ENCODE measurements at regions not wholly inside any gene's neighbourhood (a gene's known extent, or its start where the extent isn't known, plus 50 kb on each side); places are given as distances from the start of the nearest gene placed in this dataset.
"Not testable (repeated sequence)": the region's sequence is repeated elsewhere in the genome, so short reads cannot be mapped to it uniquely, and the experiment has no call there.

GRCh38 chr3:164096352-164096751 is 981.9 kb downstream of the SI start:
- DNase-seq: no peak
- Histone ChIP-seq H3K36me3 (no peaks in the 10 kb centered on the region), H3K27me3 (no peaks in the 10 kb centered on the region), H3K4me1 (no peaks in the 10 kb centered on the region), H3K9me3 (replicated peaks) (no peaks in the 10 kb centered on the region), H3K4me3 (no peak overlapping the region), H3K27ac (no peak overlapping the region)

GRCh38 chr3:164095949-164096348 is 982.3 kb downstream of the SI start:
- no peak for DNase-seq
- Histone ChIP-seq H3K4me3 (no peak overlapping the region), H3K4me1 (no peaks in the 10 kb centered on the region), H3K27me3 (no peaks in the 10 kb centered on the region), H3K27ac (no peak overlapping the region), H3K9me3 (replicated peaks) (no peaks in the 10 kb centered on the region), H3K36me3 (no peaks in the 10 kb centered on the region)

GRCh38 chr3:164095279-164095678 is 983.0 kb downstream of the SI start:
- H3K27ac ChIP-seq: no peak overlapping the region
- peak in 1 of 2 experiments; percentile 4 for DNase-seq
- no peak overlapping the region for H3K4me3 ChIP-seq
- H3K36me3 ChIP-seq: no peaks in the 10 kb centered on the region
- no peaks in the 10 kb centered on the region for H3K9me3 ChIP-seq (replicated peaks)
- H3K4me1 ChIP-seq: no peaks in the 10 kb centered on the region
- H3K27me3 ChIP-seq: no peaks in the 10 kb centered on the region

GRCh38 chr3:164094546-164094945 is 983.8 kb downstream of the SI start:
- Histone ChIP-seq H3K36me3 (no peaks in the 10 kb centered on the region), H3K27me3 (no peaks in the 10 kb centered on the region), H3K4me3 (no peak overlapping the region), H3K27ac (no peak overlapping the region), H3K4me1 (no peaks in the 10 kb centered on the region), H3K9me3 (replicated peaks) (no peaks in the 10 kb centered on the region)
- no peak for DNase-seq

GRCh38 chr3:164080208-164080607 is 998.1 kb downstream of the SI start:
- no peaks in the 10 kb centered on the region for H3K9me3 ChIP-seq (replicated peaks)
- no peak overlapping the region for H3K4me3 ChIP-seq
- no peak for DNase-seq
- no peaks in the 10 kb centered on the region for H3K36me3 ChIP-seq
- no peaks in the 10 kb centered on the region for H3K27me3 ChIP-seq
- H3K27ac ChIP-seq: no peak overlapping the region
- H3K4me1 ChIP-seq: no peaks in the 10 kb centered on the region

- Histone ChIP-seq H3K27me3 (no peaks in the 10 kb centered on the region), H3K4me3 (no peak overlapping the region), H3K27ac (no peak overlapping the region), H3K36me3 (no peaks in the 10 kb centered on the region), H3K4me1 (no peaks in the 10 kb centered on the region), H3K9me3 (replicated peaks) (no peaks in the 10 kb centered on the region)
- no peak for DNase-seq
These were observed 1014.0 kb downstream of the SI start for GRCh38 chr3:164064298-164064697.

- H3K27ac ChIP-seq: no peak overlapping the region
- DNase-seq: no peak
- H3K36me3 ChIP-seq: no peaks in the 10 kb centered on the region
- H3K27me3 ChIP-seq: no peaks in the 10 kb centered on the region
- H3K4me1 ChIP-seq: no peaks in the 10 kb centered on the region
- H3K4me3 ChIP-seq: no peak overlapping the region
- no peaks in the 10 kb centered on the region for H3K9me3 ChIP-seq (replicated peaks)
These were observed 1017.4 kb downstream of the SI start for GRCh38 chr3:164060923-164061322.

GRCh38 chr3:164049847-164050246 is 1028.4 kb downstream of the SI start:
- H3K27me3 ChIP-seq: no peaks in the 10 kb centered on the region
- H3K27ac ChIP-seq: no peak overlapping the region
- no peaks in the 10 kb centered on the region for H3K9me3 ChIP-seq (replicated peaks)
- H3K4me1 ChIP-seq: no peaks in the 10 kb centered on the region
- DNase-seq: no peak
- H3K4me3 ChIP-seq: no peak overlapping the region
- H3K36me3 ChIP-seq: no peaks in the 10 kb centered on the region

- H3K27ac ChIP-seq: no peak overlapping the region
- no peaks in the 10 kb centered on the region for H3K4me1 ChIP-seq
- no peak overlapping the region for H3K4me3 ChIP-seq
- DNase-seq: no peak
- H3K36me3 ChIP-seq: no peaks in the 10 kb centered on the region
- H3K27me3 ChIP-seq: no peaks in the 10 kb centered on the region
- no peaks in the 10 kb centered on the region for H3K9me3 ChIP-seq (replicated peaks)
These were observed 1029.8 kb downstream of the SI start for GRCh38 chr3:164048451-164048850.

- H3K27ac ChIP-seq: no peak overlapping the region
- no peaks in the 10 kb centered on the region for H3K36me3 ChIP-seq
- DNase-seq: peak in 1 of 2 experiments; percentile 4
- no peaks in the 10 kb centered on the region for H3K4me1 ChIP-seq
- no peak overlapping the region for H3K4me3 ChIP-seq
- no peaks in the 10 kb centered on the region for H3K27me3 ChIP-seq
- no peaks in the 10 kb centered on the region for H3K9me3 ChIP-seq (replicated peaks)
These were observed 1037.3 kb downstream of the SI start for GRCh38 chr3:164040991-164041390.

- H3K4me1 ChIP-seq: no peaks in the 10 kb centered on the region
- no peak for DNase-seq
- no peaks in the 10 kb centered on the region for H3K9me3 ChIP-seq (replicated peaks)
- no peaks in the 10 kb centered on the region for H3K36me3 ChIP-seq
- no peak overlapping the region for H3K4me3 ChIP-seq
- H3K27ac ChIP-seq: no peak overlapping the region
- no peaks in the 10 kb centered on the region for H3K27me3 ChIP-seq
These were observed 1048.1 kb downstream of the SI start for GRCh38 chr3:164030194-164030593.

- Histone ChIP-seq H3K4me1 (no peaks in the 10 kb centered on the region), H3K27ac (no peak overlapping the region), H3K9me3 (replicated peaks) (no peaks in the 10 kb centered on the region), H3K36me3 (no peaks in the 10 kb centered on the region), H3K4me3 (no peak overlapping the region), H3K27me3 (no peaks in the 10 kb centered on the region)
- no peak for DNase-seq
These were observed 1053.5 kb downstream of the SI start for GRCh38 chr3:164024786-164025185.

GRCh38 chr3:164023480-164023879 is 1054.8 kb downstream of the SI start:
- Histone ChIP-seq H3K9me3 (replicated peaks) (no peaks in the 10 kb centered on the region), H3K27me3 (no peaks in the 10 kb centered on the region), H3K27ac (no peak overlapping the region), H3K4me1 (no peaks in the 10 kb centered on the region), H3K4me3 (no peak overlapping the region), H3K36me3 (no peaks in the 10 kb centered on the region)
- DNase-seq: no peak

GRCh38 chr3:164018500-164018899 is 1059.8 kb downstream of the SI start:
- no peak overlapping the region for H3K27ac ChIP-seq

GRCh38 chr3:164007765-164008164 is 1070.5 kb downstream of the SI start:
- Histone ChIP-seq H3K9me3 (replicated peaks) (no peaks in the 10 kb centered on the region), H3K27ac (no peak overlapping the region)

More at GRCh38 chr3:164018500-164018899, 1059.8 kb downstream of the SI start:
- Histone ChIP-seq H3K4me1 (no peaks in the 10 kb centered on the region), H3K27me3 (no peaks in the 10 kb centered on the region), H3K36me3 (no peaks in the 10 kb centered on the region), H3K9me3 (replicated peaks) (no peaks in the 10 kb centered on the region), H3K4me3 (no peak overlapping the region)
- no peak for DNase-seq

GRCh38 chr3:164004205-164004604 is 1074.1 kb downstream of the SI start:
- Histone ChIP-seq H3K36me3 (no peaks in the 10 kb centered on the region), H3K4me3 (no peak overlapping the region), H3K27ac (no peak overlapping the region), H3K9me3 (replicated peaks) (no peaks in the 10 kb centered on the region), H3K4me1 (no peaks in the 10 kb centered on the region), H3K27me3 (no peaks in the 10 kb centered on the region)
- no peak for DNase-seq

More at GRCh38 chr3:164007765-164008164, 1070.5 kb downstream of the SI start:
- H3K4me3 ChIP-seq: no peak overlapping the region
- no peaks in the 10 kb centered on the region for H3K27me3 ChIP-seq
- DNase-seq: no peak
- H3K4me1 ChIP-seq: no peaks in the 10 kb centered on the region
- no peaks in the 10 kb centered on the region for H3K36me3 ChIP-seq

- not testable (repeated sequence) for H3K36me3 ChIP-seq; H3K27ac ChIP-seq; H3K4me3 ChIP-seq; H3K9me3 ChIP-seq (replicated peaks); H3K27me3 ChIP-seq; DNase-seq; H3K4me1 ChIP-seq
These were observed 1075.3 kb downstream of the SI start for GRCh38 chr3:164003016-164003415.

All from SJCRH30 (cell line).